Retinal pigment epithelial cell (primary cell): ENCODE measurements at regions not wholly inside any gene's neighbourhood (a gene's known extent, or its start where the extent isn't known, plus 50 kb on each side); places are given as distances from the start of the nearest gene placed in this dataset.

ENCODE experiments used
- DNase-seq: peaks from one replicate; pipeline ENCODE4 v3.0.0-alpha.2; 2010; ENCODE audit warnings: low read depth
- H3K4me3 ChIP-seq: 2 replicates; pipeline ENCODE4 v1.5.1; 2011; ENCODE audit warnings: mild to moderate bottlenecking, low read length, control low read depth, moderate library complexity
- TF ChIP-seq, protein P1 (sequence below): conservative IDR thresholded peaks from 2 replicates; pipeline ENCODE4 v1.5.1; 2011; ENCODE audit warnings: low read depth, low read length, control low read depth, inconsistent platforms

DNA sequence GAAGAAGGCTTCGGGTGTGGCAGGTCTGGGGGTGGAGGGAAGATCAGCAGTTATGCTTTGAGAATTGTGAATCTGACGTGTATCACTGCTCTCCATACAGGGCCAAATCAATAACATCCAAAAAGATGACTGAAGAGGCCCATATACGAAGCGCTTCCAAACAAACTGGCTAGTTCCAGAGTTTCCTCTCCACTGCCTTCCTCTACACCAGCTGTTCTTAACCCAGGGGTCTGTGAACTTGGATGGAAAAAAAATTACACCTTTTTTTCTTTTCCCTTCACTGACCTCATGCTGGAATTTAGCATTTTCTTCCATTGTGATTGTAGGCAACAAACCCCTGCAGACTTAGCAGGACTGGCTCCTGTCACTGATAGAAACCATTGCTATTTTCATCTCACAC, 77.1 kb upstream of the NBL1 start:
- H3K4me3 ChIP-seq, result no peak overlapping the region
- no peak for DNase-seq
- TF ChIP-seq, protein P1, sequence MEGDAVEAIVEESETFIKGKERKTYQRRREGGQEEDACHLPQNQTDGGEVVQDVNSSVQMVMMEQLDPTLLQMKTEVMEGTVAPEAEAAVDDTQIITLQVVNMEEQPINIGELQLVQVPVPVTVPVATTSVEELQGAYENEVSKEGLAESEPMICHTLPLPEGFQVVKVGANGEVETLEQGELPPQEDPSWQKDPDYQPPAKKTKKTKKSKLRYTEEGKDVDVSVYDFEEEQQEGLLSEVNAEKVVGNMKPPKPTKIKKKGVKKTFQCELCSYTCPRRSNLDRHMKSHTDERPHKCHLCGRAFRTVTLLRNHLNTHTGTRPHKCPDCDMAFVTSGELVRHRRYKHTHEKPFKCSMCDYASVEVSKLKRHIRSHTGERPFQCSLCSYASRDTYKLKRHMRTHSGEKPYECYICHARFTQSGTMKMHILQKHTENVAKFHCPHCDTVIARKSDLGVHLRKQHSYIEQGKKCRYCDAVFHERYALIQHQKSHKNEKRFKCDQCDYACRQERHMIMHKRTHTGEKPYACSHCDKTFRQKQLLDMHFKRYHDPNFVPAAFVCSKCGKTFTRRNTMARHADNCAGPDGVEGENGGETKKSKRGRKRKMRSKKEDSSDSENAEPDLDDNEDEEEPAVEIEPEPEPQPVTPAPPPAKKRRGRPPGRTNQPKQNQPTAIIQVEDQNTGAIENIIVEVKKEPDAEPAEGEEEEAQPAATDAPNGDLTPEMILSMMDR, result no peak

- TF ChIP-seq, protein P1, result no peak
- no peak for DNase-seq
- no peak overlapping the region for H3K4me3 ChIP-seq
These were observed 79.0 kb upstream of the CAPZB start for GRCh38 chr1:19564366-19564765.

DNA sequence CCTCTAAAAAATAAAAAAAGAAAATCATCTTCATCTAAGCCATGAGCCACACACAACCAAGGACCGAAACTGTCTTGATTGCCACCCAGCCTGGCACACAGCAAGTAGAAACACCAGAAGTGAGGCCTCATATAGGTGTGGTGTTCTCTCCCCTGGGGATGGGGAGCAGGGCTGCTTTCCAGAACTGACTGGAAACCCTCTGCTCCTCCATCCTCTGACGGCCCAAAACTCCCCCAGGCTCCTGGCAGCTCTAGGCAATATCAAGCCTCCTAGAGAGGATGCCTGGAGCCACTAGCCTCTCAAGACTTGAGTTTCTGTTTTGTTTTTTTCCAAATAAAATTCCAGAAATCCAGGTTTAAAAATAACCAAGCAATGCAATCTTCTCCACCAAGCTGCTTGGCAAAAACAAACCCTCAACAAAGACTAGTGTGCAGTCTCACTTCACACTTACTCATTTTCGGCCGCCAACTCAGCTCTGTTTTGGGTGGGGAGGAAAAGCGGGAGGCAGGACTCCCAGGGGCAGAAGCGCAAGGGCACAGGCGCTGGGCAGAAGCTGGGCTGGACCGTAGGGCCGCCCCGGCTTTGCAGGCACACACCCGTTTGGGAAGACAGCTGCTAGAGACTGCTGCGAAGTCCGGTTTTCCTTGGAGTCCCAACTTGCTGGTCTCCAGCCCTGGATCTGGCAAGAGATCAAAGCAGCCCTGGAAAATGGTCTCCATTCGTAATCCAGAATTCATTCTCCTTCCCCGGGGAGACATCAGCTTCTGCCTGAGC, 78.2 kb upstream of the CAPZB start:
- H3K4me3 ChIP-seq, result no peak overlapping the region
- DNase-seq, result no peak
- TF ChIP-seq, protein P1, result no peak

- DNase-seq, result no peak
- TF ChIP-seq, protein P1, result no peak
- H3K4me3 ChIP-seq, result no peak overlapping the region
These were observed 77.5 kb upstream of the CAPZB start for GRCh38 chr1:19562847-19563246.

DNA sequence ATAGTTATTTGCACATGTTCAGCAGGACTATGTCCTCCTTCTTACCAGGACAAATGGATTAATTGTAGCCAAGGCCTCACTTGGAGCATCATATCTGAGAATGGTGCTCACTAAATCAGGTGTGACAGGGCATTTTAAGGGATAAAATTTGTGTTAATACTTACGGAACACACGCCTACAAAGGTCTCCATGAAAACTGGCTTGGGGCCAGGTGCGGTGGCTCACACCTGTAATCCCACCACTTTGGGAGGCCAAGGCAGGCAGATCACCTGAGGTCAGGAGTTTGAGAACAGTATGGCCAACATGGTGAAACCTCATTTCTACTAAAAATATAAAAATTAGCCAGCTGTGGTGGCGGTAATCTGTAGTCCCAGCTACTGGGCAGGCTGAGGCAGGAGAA, 75.1 kb upstream of the CAPZB start:
- TF ChIP-seq, protein P1, result no peak
- no peak for DNase-seq
- no peak overlapping the region for H3K4me3 ChIP-seq

DNA sequence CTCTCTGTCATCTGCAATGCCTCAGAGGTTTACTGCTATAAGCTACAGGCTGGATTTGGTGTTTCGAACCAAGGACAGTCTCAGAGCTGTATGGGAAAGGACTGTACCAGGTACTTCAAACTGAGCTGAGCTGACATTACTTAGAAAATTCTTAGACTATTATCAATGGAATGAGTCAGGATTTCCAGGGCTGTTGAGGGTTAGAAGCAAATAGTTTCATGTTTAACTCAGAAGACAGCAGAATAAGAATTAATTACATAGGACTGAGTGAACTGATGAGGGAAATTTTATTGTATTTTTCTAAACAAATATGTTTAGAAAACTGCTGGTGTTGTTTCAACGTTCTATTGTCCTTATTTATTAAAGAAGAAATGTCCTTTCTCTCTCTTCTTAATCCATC, 74.3 kb upstream of the CAPZB start:
- DNase-seq, result no peak
- no peak overlapping the region for H3K4me3 ChIP-seq
- TF ChIP-seq, protein P1, result no peak

GRCh38 chr1:19557609-19558051, 72.3 kb upstream of the CAPZB start:
- DNase-seq, result no peak
- H3K4me3 ChIP-seq, result no peak overlapping the region
- TF ChIP-seq, protein P1, result no peak
